ENCODE measurements at regions not wholly inside any gene's neighbourhood (a gene's known extent, or its start where the extent isn't known, plus 50 kb on each side); places are given as distances from the start of the nearest gene placed in this dataset.

DNA sequence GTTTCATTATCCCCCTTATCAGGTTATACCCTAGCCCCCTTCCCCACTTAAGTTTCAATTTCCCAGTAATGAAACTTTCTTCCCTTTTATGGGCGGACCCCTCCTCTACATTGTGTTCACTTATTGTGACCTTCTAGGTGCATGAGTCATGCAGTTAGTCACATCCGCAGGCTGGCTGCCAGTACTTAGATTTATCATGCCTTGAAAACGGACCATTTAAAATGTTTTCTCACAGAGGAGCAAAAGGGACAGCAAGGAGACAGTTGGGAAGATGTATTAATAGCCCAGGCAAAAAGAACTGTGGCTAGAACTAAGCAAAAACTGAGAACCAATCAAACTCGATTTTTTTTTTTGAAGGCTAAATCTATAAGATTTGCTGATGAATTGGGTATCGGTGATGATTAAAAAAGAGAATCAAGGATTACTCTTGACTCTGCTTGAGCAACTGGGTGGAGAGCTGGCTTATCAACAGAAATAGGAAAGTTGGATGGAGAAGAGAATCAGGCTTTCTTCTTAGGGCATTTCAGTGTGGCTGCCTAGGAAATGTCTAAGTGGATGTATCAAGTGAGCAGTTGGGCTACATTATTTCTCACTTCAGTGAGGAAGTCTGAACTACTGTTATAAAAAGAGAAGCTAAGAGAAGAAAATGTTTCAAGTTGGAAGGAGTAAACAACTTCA, 615.0 kb downstream of the HINT1 start:
- Mint-ChIP-seq H3K4me3 (no peak overlapping the region), H3K27ac (no peak overlapping the region), H3K36me3 (no peaks in the 10 kb centered on the region), H3K9me3 (peaks cover 7 to 23% (median 12%) of the 10 kb centered on the region in 7 donors), H3K27me3 (ENCODE audit: low read depth in 3 of 3) (no peaks in the 10 kb centered on the region), H3K4me1 (no peaks in the 10 kb centered on the region)
- no peak overlapping the region for H3K4me3 ChIP-seq (replicated peaks in 1 of 3; ENCODE audit: low read depth in 2 of 3, low read length in 3 of 3)
- no peaks in the 10 kb centered on the region for H3K79me2 ChIP-seq (ENCODE audit: insufficient read depth, low read length)
- H3K36me3 ChIP-seq (replicated peaks in 1 of 2; ENCODE audit: control insufficient read depth in 1 of 2, insufficient read depth in 2 of 2, low read length in 2 of 2) = no peaks in the 10 kb centered on the region
- no peak for DNase-seq
- no peaks in the 10 kb centered on the region for H4K20me1 ChIP-seq (ENCODE audit: insufficient read depth, low read length)
- WGBS (ENCODE audit: insufficient coverage) = 100% methylated on average over 2 of the region's 5 CpGs
- intact Hi-C loops (cut with micrococcal nuclease) = no loop called here
- no peak overlapping the region for H3K9ac ChIP-seq (ENCODE audit: insufficient read depth, low read length, poor library complexity, severe bottlenecking)
- no peaks in the 10 kb centered on the region for H3K27me3 ChIP-seq (ENCODE audit: control insufficient read depth in 2 of 2, insufficient read depth in 2 of 2, low read length in 2 of 2)
- no peak overlapping the region for H2AFZ ChIP-seq (ENCODE audit: insufficient read depth, low read depth, low read length, poor library complexity, severe bottlenecking)
- no peaks in the 10 kb centered on the region for H3K4me1 ChIP-seq (ENCODE audit: control insufficient read depth in 1 of 2, insufficient read depth in 2 of 2, low read length in 2 of 2)
- H3K9me3 ChIP-seq (replicated peaks in 1 of 2; ENCODE audit: control insufficient read depth in 1 of 2, insufficient read depth in 1 of 2, low read length in 2 of 2) = peaks cover 0 to 8% of the 10 kb centered on the region in 2 donors
- TF ChIP-seq, protein P1, sequence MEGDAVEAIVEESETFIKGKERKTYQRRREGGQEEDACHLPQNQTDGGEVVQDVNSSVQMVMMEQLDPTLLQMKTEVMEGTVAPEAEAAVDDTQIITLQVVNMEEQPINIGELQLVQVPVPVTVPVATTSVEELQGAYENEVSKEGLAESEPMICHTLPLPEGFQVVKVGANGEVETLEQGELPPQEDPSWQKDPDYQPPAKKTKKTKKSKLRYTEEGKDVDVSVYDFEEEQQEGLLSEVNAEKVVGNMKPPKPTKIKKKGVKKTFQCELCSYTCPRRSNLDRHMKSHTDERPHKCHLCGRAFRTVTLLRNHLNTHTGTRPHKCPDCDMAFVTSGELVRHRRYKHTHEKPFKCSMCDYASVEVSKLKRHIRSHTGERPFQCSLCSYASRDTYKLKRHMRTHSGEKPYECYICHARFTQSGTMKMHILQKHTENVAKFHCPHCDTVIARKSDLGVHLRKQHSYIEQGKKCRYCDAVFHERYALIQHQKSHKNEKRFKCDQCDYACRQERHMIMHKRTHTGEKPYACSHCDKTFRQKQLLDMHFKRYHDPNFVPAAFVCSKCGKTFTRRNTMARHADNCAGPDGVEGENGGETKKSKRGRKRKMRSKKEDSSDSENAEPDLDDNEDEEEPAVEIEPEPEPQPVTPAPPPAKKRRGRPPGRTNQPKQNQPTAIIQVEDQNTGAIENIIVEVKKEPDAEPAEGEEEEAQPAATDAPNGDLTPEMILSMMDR (IDR thresholded peaks at IDR 0.05) = no peak
- H3K4me2 ChIP-seq (replicated peaks; ENCODE audit: extremely low read depth, low read length, poor library complexity, severe bottlenecking) = no peak overlapping the region
- H3K27ac ChIP-seq (ENCODE audit: low read depth in 1 of 2, low read length in 2 of 2) = no peak overlapping the region

DNA sequence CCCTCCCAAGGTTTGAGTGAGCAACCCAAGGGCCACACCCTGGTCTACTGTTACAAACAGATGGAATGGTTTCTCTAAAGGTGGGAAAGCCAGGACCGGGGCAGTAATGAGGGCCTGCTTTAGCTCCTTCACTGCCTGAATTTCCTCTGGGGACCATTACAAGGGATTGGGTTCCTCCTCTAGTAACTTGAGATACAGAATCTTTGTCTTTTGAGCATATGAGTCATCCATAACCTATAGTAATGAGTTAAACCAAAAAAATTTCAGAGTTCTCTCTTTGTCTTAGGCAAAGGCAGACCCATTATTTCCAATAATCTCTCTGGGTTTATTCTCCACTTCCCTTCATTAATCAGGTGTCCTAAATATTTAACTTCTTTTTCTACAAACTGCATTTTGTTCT, 618.8 kb downstream of the HINT1 start:
- no CpG with 5 or more reads among the region's 1 CpG for WGBS (ENCODE audit: insufficient coverage)
- no peak overlapping the region for H2AFZ ChIP-seq (ENCODE audit: insufficient read depth, low read depth, low read length, poor library complexity, severe bottlenecking)
- H3K27ac ChIP-seq (ENCODE audit: low read depth in 1 of 2, low read length in 2 of 2) = no peak overlapping the region
- no peak overlapping the region for H3K27ac Mint-ChIP-seq
- no peaks in the 10 kb centered on the region for H4K20me1 ChIP-seq (ENCODE audit: insufficient read depth, low read length)
- no peaks in the 10 kb centered on the region for H3K79me2 ChIP-seq (ENCODE audit: insufficient read depth, low read length)
- H3K4me3 ChIP-seq (replicated peaks in 1 of 3; ENCODE audit: low read depth in 2 of 3, low read length in 3 of 3) = no peak overlapping the region
- H3K36me3 Mint-ChIP-seq = no peaks in the 10 kb centered on the region
- TF ChIP-seq, protein P1 (IDR thresholded peaks at IDR 0.05) = no peak
- peaks cover 15 to 34% (median 22%) of the 10 kb centered on the region in 7 donors for H3K9me3 Mint-ChIP-seq
- H3K36me3 ChIP-seq (replicated peaks in 1 of 2; ENCODE audit: control insufficient read depth in 1 of 2, insufficient read depth in 2 of 2, low read length in 2 of 2) = no peaks in the 10 kb centered on the region
- intact Hi-C loops (cut with micrococcal nuclease) = no loop called here
- no peaks in the 10 kb centered on the region for H3K27me3 Mint-ChIP-seq (ENCODE audit: low read depth in 3 of 3)
- no peak overlapping the region for H3K4me2 ChIP-seq (replicated peaks; ENCODE audit: extremely low read depth, low read length, poor library complexity, severe bottlenecking)
- peaks cover 11 to 18% of the 10 kb centered on the region in 2 donors for H3K9me3 ChIP-seq (replicated peaks in 1 of 2; ENCODE audit: control insufficient read depth in 1 of 2, insufficient read depth in 1 of 2, low read length in 2 of 2)
- no peaks in the 10 kb centered on the region for H3K27me3 ChIP-seq (ENCODE audit: control insufficient read depth in 2 of 2, insufficient read depth in 2 of 2, low read length in 2 of 2)
- no peak overlapping the region for H3K9ac ChIP-seq (ENCODE audit: insufficient read depth, low read length, poor library complexity, severe bottlenecking)
- DNase-seq = no peak
- no peak overlapping the region for H3K4me3 Mint-ChIP-seq
- H3K4me1 ChIP-seq (ENCODE audit: control insufficient read depth in 1 of 2, insufficient read depth in 2 of 2, low read length in 2 of 2) = peaks cover 14 to 15% of the 10 kb centered on the region in 2 donors
- peaks cover 13% of the 10 kb centered on the region for H3K4me1 Mint-ChIP-seq
